ENCODE measurements at regions not wholly inside any gene's neighbourhood (a gene's known extent, or its start where the extent isn't known, plus 50 kb on each side); places are given as distances from the start of the nearest gene placed in this dataset.

DNA sequence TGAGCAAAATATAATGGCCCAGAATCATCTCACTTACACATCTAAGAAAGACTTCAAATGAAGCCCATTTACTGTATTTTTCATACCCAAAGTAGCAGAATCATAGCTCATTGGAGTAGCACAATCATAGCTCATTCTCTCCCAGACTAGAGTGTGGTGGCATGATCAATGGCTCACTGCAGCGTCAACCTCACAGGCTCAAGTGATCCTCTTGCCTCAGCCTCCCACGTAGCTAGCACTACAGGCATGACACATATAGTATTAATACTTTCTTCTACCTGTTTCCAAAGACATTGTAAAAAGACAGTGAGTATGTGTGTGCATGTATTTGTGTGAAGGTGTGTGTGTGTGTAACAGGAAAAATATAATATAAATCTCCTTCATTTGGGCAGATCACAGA lies 1247.9 kb upstream of the ACO1 start:
- CTCF ChIA-PET (ENCODE audit: partially characterized antibody): no interaction called here
- H3K36me3 Mint-ChIP-seq: no peaks in the 10 kb centered on the region
- Histone ChIP-seq H3K4me3 (ENCODE audit: low read length in 2 of 2) (no peak overlapping the region), H3K27ac (ENCODE audit: low read depth, low read length) (no peak overlapping the region), H3K4me1 (ENCODE audit: insufficient read depth, low read length) (no peaks in the 10 kb centered on the region), H3K9me3 (ENCODE audit: control insufficient read depth in 1 of 2, low read length in 2 of 2) (no peaks in the 10 kb centered on the region), H3K27me3 (ENCODE audit: insufficient read depth, low read length) (no peaks in the 10 kb centered on the region), H3K36me3 (ENCODE audit: insufficient read depth, low read length) (no peaks in the 10 kb centered on the region)
- peaks cover 0 to 5% (median 0%) of the 10 kb centered on the region in 8 donors for H3K9me3 Mint-ChIP-seq
- DNase-seq: no peak
- H3K4me3 Mint-ChIP-seq: no peak overlapping the region
- no peak overlapping the region for H3K27ac Mint-ChIP-seq
- peaks cover 0 to 11% (median 10%) of the 10 kb centered on the region in 4 donors for H3K4me1 Mint-ChIP-seq
- POLR2A ChIA-PET (ENCODE audit: partially characterized antibody): no interaction called here
- intact Hi-C loops (cut with micrococcal nuclease): no loop called here
- H3K27me3 Mint-ChIP-seq: no peaks in the 10 kb centered on the region

GRCh38 chr9:31137176-31138160 lies 1247.0 kb upstream of the ACO1 start:
- Mint-ChIP-seq H3K36me3 (no peaks in the 10 kb centered on the region), H3K4me3 (no peak overlapping the region), H3K9me3 (peaks cover 0 to 5% (median 0%) of the 10 kb centered on the region in 8 donors), H3K27me3 (no peaks in the 10 kb centered on the region), H3K27ac (no peak overlapping the region), H3K4me1 (peaks cover 0 to 9% (median 8%) of the 10 kb centered on the region in 4 donors)
- DNase-seq: no peak
- no peaks in the 10 kb centered on the region for H3K4me1 ChIP-seq (ENCODE audit: insufficient read depth, low read length)
- no peaks in the 10 kb centered on the region for H3K27me3 ChIP-seq (ENCODE audit: insufficient read depth, low read length)
- H3K4me3 ChIP-seq (ENCODE audit: low read length in 2 of 2): no peak overlapping the region
- no peak overlapping the region for H3K27ac ChIP-seq (ENCODE audit: low read depth, low read length)
- H3K36me3 ChIP-seq (ENCODE audit: insufficient read depth, low read length): no peaks in the 10 kb centered on the region
- ChIA-PET CTCF (ENCODE audit: partially characterized antibody) (no interaction called here), POLR2A (ENCODE audit: partially characterized antibody) (no interaction called here)
- intact Hi-C loops (cut with micrococcal nuclease): no loop called here
- no peaks in the 10 kb centered on the region for H3K9me3 ChIP-seq (ENCODE audit: control insufficient read depth in 1 of 2, low read length in 2 of 2)

DNA sequence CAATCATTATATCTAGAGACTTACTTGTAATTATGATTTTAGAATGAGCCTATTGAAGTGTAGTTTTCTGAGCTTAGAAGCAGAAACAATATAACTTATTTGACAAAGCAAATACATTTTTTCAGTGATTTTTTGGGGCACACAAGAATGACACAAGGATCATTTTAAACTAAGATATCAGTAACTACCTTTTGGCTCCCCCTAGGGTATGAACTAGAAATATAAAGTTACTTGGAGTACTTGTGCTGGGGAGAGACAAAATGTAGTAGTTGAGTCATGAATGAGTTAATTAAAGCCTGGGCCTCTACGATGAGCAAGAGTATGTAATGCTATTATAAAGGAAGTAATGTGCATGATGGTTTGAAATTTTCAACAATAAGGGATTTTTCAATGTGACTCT lies 1244.1 kb upstream of the ACO1 start:
- Histone ChIP-seq H3K27me3 (ENCODE audit: insufficient read depth, low read length) (no peaks in the 10 kb centered on the region), H3K36me3 (ENCODE audit: insufficient read depth, low read length) (no peaks in the 10 kb centered on the region), H3K9me3 (ENCODE audit: control insufficient read depth in 1 of 2, low read length in 2 of 2) (no peaks in the 10 kb centered on the region), H3K4me1 (ENCODE audit: insufficient read depth, low read length) (no peaks in the 10 kb centered on the region), H3K4me3 (ENCODE audit: low read length in 2 of 2) (no peak overlapping the region), H3K27ac (ENCODE audit: low read depth, low read length) (no peak overlapping the region)
- no peaks in the 10 kb centered on the region for H3K27me3 Mint-ChIP-seq
- POLR2A ChIA-PET (ENCODE audit: partially characterized antibody): no interaction called here
- DNase-seq: no peak
- no peak overlapping the region for H3K27ac Mint-ChIP-seq
- CTCF ChIA-PET (ENCODE audit: partially characterized antibody): interaction anchor here (0.6 to 2.3 kb wide), 2 partner anchors 9 to 31 kb away, joined by 3 to 9 read pairs; no protein-coding TSS in a partner anchor
- H3K9me3 Mint-ChIP-seq: no peaks in the 10 kb centered on the region
- H3K4me1 Mint-ChIP-seq: peaks cover 0 to 5% (median 3%) of the 10 kb centered on the region in 4 donors
- no peaks in the 10 kb centered on the region for H3K36me3 Mint-ChIP-seq
- intact Hi-C loops (cut with micrococcal nuclease): no loop called here
- no peak overlapping the region for H3K4me3 Mint-ChIP-seq

GRCh38 chr9:31142456-31142855 lies 1242.0 kb upstream of the ACO1 start:
- CTCF ChIA-PET (ENCODE audit: partially characterized antibody): interaction anchor here (0.9 kb wide), 1 partner anchor 400 kb away, joined by 3 read pairs; no protein-coding TSS in a partner anchor

GRCh38 chr9:31144614-31145013 lies 1239.8 kb upstream of the ACO1 start:
- intact Hi-C loops (cut with micrococcal nuclease): no loop called here
- Histone ChIP-seq H3K27ac (ENCODE audit: low read depth, low read length) (no peak overlapping the region), H3K36me3 (ENCODE audit: insufficient read depth, low read length) (no peaks in the 10 kb centered on the region), H3K9me3 (ENCODE audit: control insufficient read depth in 1 of 2, low read length in 2 of 2) (no peaks in the 10 kb centered on the region), H3K4me3 (ENCODE audit: low read length in 2 of 2) (no peak overlapping the region), H3K27me3 (ENCODE audit: insufficient read depth, low read length) (no peaks in the 10 kb centered on the region), H3K4me1 (ENCODE audit: insufficient read depth, low read length) (no peaks in the 10 kb centered on the region)
- peaks cover 0 to 8% (median 4%) of the 10 kb centered on the region in 4 donors for H3K4me1 Mint-ChIP-seq
- H3K27me3 Mint-ChIP-seq: no peaks in the 10 kb centered on the region
- no peak overlapping the region for H3K4me3 Mint-ChIP-seq
- no peaks in the 10 kb centered on the region for H3K36me3 Mint-ChIP-seq
- DNase-seq: no peak
- CTCF ChIA-PET (ENCODE audit: partially characterized antibody): interaction anchor here (0.9 kb wide), 1 partner anchor 9 kb away, joined by 4 read pairs; no protein-coding TSS in a partner anchor
- POLR2A ChIA-PET (ENCODE audit: partially characterized antibody): no interaction called here
- no peak overlapping the region for H3K27ac Mint-ChIP-seq
- H3K9me3 Mint-ChIP-seq: peaks cover 0 to 2% (median 0%) of the 10 kb centered on the region in 8 donors

More at GRCh38 chr9:31142456-31142855, 1242.0 kb upstream of the ACO1 start:
- no peak overlapping the region for H3K4me3 ChIP-seq (ENCODE audit: low read length in 2 of 2)
- no peaks in the 10 kb centered on the region for H3K36me3 ChIP-seq (ENCODE audit: insufficient read depth, low read length)
- POLR2A ChIA-PET (ENCODE audit: partially characterized antibody): no interaction called here
- H3K27me3 ChIP-seq (ENCODE audit: insufficient read depth, low read length): no peaks in the 10 kb centered on the region
- H3K27ac ChIP-seq (ENCODE audit: low read depth, low read length): no peak overlapping the region
- H3K9me3 ChIP-seq (ENCODE audit: control insufficient read depth in 1 of 2, low read length in 2 of 2): no peaks in the 10 kb centered on the region
- H3K27me3 Mint-ChIP-seq: no peaks in the 10 kb centered on the region
- no peak overlapping the region for H3K4me3 Mint-ChIP-seq
- H3K4me1 Mint-ChIP-seq: peaks cover 0 to 8% (median 4%) of the 10 kb centered on the region in 4 donors
- no peaks in the 10 kb centered on the region for H3K4me1 ChIP-seq (ENCODE audit: insufficient read depth, low read length)
- intact Hi-C loops (cut with micrococcal nuclease): no loop called here
- no peak for DNase-seq
- no peak overlapping the region for H3K27ac Mint-ChIP-seq
- no peaks in the 10 kb centered on the region for H3K36me3 Mint-ChIP-seq
- no peaks in the 10 kb centered on the region for H3K9me3 Mint-ChIP-seq

- no peaks in the 10 kb centered on the region for H3K27me3 Mint-ChIP-seq
- no peaks in the 10 kb centered on the region for H3K9me3 ChIP-seq (ENCODE audit: control insufficient read depth in 1 of 2, low read length in 2 of 2)
These were observed 1237.8 kb upstream of the ACO1 start for GRCh38 chr9:31146485-31147166.

DNA sequence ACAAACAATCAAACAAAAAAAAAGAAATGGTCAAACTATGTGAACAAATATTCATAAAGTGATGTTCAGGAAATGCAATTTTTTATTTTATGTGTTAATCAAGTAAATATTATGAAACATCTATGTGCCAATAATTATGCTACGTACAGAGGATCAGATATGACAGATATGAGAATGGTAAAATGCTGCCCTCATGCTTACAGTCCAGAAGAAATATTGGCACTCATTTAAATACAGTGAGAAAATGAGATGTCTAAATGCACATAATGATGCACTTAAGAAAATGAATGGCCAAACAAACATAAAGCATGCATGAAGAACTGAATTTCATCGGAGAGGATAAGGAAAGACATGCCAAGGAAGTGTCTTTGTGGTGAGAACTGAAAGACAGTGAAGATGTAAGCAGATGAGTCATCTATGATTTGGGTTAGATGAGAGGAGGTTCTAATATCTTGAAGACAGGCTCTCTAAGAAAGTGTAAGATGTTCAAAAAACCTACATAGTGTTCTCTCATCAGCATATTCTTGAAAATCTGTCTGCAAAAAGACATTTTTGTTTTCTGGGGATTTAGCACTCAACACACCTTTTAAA lies 1231.1 kb upstream of the ACO1 start:
- Histone ChIP-seq H3K9me3 (ENCODE audit: control insufficient read depth in 1 of 2, low read length in 2 of 2) (no peaks in the 10 kb centered on the region), H3K4me1 (ENCODE audit: insufficient read depth, low read length) (peaks cover 9% of the 10 kb centered on the region), H3K36me3 (ENCODE audit: insufficient read depth, low read length) (no peaks in the 10 kb centered on the region), H3K4me3 (ENCODE audit: low read length in 2 of 2) (no peak overlapping the region), H3K27me3 (ENCODE audit: insufficient read depth, low read length) (no peaks in the 10 kb centered on the region), H3K27ac (ENCODE audit: low read depth, low read length) (no peak overlapping the region)
- intact Hi-C loops (cut with micrococcal nuclease): no loop called here
- CTCF ChIA-PET (ENCODE audit: partially characterized antibody): no interaction called here
- Mint-ChIP-seq H3K4me3 (no peak overlapping the region), H3K9me3 (peaks cover 0 to 14% (median 3%) of the 10 kb centered on the region in 8 donors), H3K27ac (peak overlapping the region in 1 of 7 donors; percentile 1), H3K36me3 (no peaks in the 10 kb centered on the region), H3K4me1 (peaks cover 0 to 9% (median 7%) of the 10 kb centered on the region in 4 donors), H3K27me3 (no peaks in the 10 kb centered on the region)
- POLR2A ChIA-PET (ENCODE audit: partially characterized antibody): no interaction called here
- DNase-seq: peak in 1 of 5 donors; percentile 2

More at GRCh38 chr9:31146485-31147166, 1237.8 kb upstream of the ACO1 start:
- Histone ChIP-seq H3K27ac (ENCODE audit: low read depth, low read length) (no peak overlapping the region), H3K4me1 (ENCODE audit: insufficient read depth, low read length) (no peaks in the 10 kb centered on the region), H3K36me3 (ENCODE audit: insufficient read depth, low read length) (no peaks in the 10 kb centered on the region), H3K27me3 (ENCODE audit: insufficient read depth, low read length) (no peaks in the 10 kb centered on the region), H3K4me3 (ENCODE audit: low read length in 2 of 2) (no peak overlapping the region)
- no peak overlapping the region for H3K4me3 Mint-ChIP-seq
- peaks cover 0 to 5% (median 4%) of the 10 kb centered on the region in 4 donors for H3K4me1 Mint-ChIP-seq
- peak overlapping the region in 1 of 7 donors; percentile 0 for H3K27ac Mint-ChIP-seq
- H3K9me3 Mint-ChIP-seq: peaks cover 0 to 5% (median 0%) of the 10 kb centered on the region in 8 donors
- H3K36me3 Mint-ChIP-seq: no peaks in the 10 kb centered on the region
- intact Hi-C loops (cut with micrococcal nuclease): no loop called here
- ChIA-PET CTCF (ENCODE audit: partially characterized antibody) (no interaction called here), POLR2A (ENCODE audit: partially characterized antibody) (no interaction called here)
- no peak for DNase-seq

All from CD4-positive, alpha-beta memory T cell (primary cell).